ENCODE measurements at regions not wholly inside any gene's neighbourhood (a gene's known extent, or its start where the extent isn't known, plus 50 kb on each side); places are given as distances from the start of the nearest gene placed in this dataset.

DNA sequence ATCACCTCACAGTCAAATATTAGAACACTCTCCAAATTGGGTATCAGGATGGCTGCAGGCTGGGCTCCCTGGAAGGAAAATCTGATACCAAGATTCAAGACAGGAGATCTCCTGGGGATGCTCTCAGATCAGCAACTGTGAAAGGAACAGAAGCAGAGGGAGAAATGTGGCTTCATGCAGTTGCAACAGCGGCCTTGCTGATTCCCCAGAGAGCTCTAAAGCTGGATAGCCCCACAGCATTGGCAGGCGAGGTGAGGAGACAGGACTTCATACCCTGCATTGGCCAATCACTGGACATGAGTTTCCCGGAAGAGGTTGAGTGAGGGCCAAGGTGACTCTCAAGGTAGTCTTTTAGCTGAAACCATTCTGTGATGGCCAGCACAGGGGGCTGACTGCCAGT lies 190.6 kb downstream of the PTPN20 start:
- Histone ChIP-seq H3K27ac (no peak overlapping the region), H3K27me3 (no peaks in the 10 kb centered on the region), H3K36me3 (no peaks in the 10 kb centered on the region), H3K4me3 (no peak overlapping the region), H3K4me1 (no peaks in the 10 kb centered on the region), H3K9me3 (no peaks in the 10 kb centered on the region)
- no peak for DNase-seq
- TF ChIP-seq, protein P1, sequence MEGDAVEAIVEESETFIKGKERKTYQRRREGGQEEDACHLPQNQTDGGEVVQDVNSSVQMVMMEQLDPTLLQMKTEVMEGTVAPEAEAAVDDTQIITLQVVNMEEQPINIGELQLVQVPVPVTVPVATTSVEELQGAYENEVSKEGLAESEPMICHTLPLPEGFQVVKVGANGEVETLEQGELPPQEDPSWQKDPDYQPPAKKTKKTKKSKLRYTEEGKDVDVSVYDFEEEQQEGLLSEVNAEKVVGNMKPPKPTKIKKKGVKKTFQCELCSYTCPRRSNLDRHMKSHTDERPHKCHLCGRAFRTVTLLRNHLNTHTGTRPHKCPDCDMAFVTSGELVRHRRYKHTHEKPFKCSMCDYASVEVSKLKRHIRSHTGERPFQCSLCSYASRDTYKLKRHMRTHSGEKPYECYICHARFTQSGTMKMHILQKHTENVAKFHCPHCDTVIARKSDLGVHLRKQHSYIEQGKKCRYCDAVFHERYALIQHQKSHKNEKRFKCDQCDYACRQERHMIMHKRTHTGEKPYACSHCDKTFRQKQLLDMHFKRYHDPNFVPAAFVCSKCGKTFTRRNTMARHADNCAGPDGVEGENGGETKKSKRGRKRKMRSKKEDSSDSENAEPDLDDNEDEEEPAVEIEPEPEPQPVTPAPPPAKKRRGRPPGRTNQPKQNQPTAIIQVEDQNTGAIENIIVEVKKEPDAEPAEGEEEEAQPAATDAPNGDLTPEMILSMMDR (IDR thresholded peaks at IDR 0.05): no peak
- TF ChIP-seq POLR2A (IDR thresholded peaks at IDR 0.05): no peak
- intact Hi-C loops (cut with DNase I; ENCODE audit: low total_unique reads): no loop called here

- Histone ChIP-seq H3K4me3 (no peak overlapping the region), H3K4me1 (no peaks in the 10 kb centered on the region), H3K36me3 (no peaks in the 10 kb centered on the region), H3K27me3 (no peaks in the 10 kb centered on the region), H3K9me3 (no peaks in the 10 kb centered on the region), H3K27ac (no peak overlapping the region)
- intact Hi-C loops (cut with DNase I; ENCODE audit: low total_unique reads): no loop called here
- no peak for DNase-seq
- TF ChIP-seq POLR2A (IDR thresholded peaks at IDR 0.05): no peak
- TF ChIP-seq, protein P1 (IDR thresholded peaks at IDR 0.05): no peak
Measured at GRCh38 chr10:47104151-47104605, 192.9 kb downstream of the PTPN20 start.

GRCh38 chr10:47104786-47105385 lies 193.7 kb downstream of the PTPN20 start:
- intact Hi-C loops (cut with DNase I; ENCODE audit: low total_unique reads): no loop called here
- Histone ChIP-seq H3K27ac (no peak overlapping the region), H3K4me3 (no peak overlapping the region), H3K27me3 (no peaks in the 10 kb centered on the region), H3K9me3 (no peaks in the 10 kb centered on the region), H3K36me3 (no peaks in the 10 kb centered on the region), H3K4me1 (no peaks in the 10 kb centered on the region)
- TF ChIP-seq POLR2A (IDR thresholded peaks at IDR 0.05): no peak
- TF ChIP-seq, protein P1 (IDR thresholded peaks at IDR 0.05): no peak
- no peak for DNase-seq

DNA sequence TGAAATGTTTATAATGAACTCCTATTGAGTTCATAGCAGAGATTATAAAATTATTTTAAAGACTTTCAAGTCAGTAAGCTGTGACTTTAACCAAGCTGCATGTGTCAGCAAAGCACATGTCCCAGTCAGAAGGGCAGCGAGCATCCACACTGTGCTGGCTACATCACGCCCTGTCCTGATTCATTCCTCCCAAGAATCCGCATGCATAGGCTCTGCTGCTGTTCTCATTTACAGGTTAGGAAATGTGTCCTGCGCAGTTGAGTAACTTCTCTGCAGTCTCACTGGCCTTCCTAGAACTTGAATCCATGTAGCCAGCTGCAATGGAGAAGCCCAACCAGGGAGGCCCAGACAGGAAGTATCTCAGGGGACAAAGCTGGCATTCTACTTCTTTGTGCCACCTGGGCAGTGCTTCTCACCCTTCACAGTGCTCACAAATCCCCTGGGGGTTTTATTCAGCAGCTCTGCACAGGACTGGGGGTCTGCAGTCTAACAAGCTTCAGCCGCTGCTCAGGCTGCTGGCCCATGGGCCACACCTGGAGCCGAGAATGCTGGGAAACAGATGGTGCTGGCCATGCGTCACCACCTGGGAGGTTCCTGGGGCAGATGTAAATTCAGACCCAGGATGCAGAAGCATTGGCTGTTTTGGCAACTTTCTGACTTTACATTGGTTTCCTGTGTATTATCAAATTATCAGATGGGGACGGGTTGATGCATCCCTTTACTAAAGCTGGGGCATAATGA lies 192.8 kb upstream of the GDF10 start:
- intact Hi-C loops (cut with DNase I; ENCODE audit: low total_unique reads): no loop called here
- no peaks in the 10 kb centered on the region for H3K36me3 ChIP-seq
- no peaks in the 10 kb centered on the region for H3K9me3 ChIP-seq
- H3K4me3 ChIP-seq: no peak overlapping the region
- H3K4me1 ChIP-seq: no peaks in the 10 kb centered on the region
- H3K27me3 ChIP-seq: no peaks in the 10 kb centered on the region
- TF ChIP-seq, protein P1 (IDR thresholded peaks at IDR 0.05): no peak
- TF ChIP-seq POLR2A (IDR thresholded peaks at IDR 0.05): no peak
- no peak overlapping the region for H3K27ac ChIP-seq
- no peak for DNase-seq

DNA sequence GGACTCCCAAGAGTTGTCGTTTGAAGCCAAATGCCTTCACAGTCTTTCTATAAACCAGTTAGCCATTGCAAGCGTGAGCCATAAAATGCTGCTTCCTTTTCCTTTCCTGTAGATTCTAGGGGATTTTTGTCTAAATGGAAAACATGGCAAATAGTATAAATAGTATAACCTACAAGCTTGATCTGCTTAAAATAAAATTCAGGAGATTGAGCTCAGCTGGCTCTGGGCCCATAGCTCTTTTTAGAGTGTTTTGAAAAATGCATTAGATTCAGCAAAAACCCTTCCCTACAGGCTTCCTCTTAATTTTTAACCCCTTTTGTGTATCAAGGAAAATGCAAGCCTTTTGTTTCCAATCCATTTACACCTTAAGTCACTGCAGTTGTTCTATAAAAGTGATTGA lies 190.1 kb upstream of the GDF10 start:
- Histone ChIP-seq H3K36me3 (no peaks in the 10 kb centered on the region), H3K27me3 (no peaks in the 10 kb centered on the region), H3K4me3 (no peak overlapping the region), H3K4me1 (no peaks in the 10 kb centered on the region), H3K9me3 (no peaks in the 10 kb centered on the region), H3K27ac (no peak overlapping the region)
- intact Hi-C loops (cut with DNase I; ENCODE audit: low total_unique reads): no loop called here
- DNase-seq: no peak
- TF ChIP-seq, protein P1 (IDR thresholded peaks at IDR 0.05): no peak
- no peak for TF ChIP-seq POLR2A (IDR thresholded peaks at IDR 0.05)
